HK-2 (cell line): ENCODE measurements at regions not wholly inside any gene's neighbourhood (a gene's known extent, or its start where the extent isn't known, plus 50 kb on each side); places are given as distances from the start of the nearest gene placed in this dataset.
"Not testable (repeated sequence)": the region's sequence is repeated elsewhere in the genome, so short reads cannot be mapped to it uniquely, and the experiment has no call there.

Experiments
- DNase-seq: peaks from one replicate; pipeline ENCODE4 v3.0.0-alpha.2; 2018; ENCODE audit not compliant: unreplicated experiment

DNA sequence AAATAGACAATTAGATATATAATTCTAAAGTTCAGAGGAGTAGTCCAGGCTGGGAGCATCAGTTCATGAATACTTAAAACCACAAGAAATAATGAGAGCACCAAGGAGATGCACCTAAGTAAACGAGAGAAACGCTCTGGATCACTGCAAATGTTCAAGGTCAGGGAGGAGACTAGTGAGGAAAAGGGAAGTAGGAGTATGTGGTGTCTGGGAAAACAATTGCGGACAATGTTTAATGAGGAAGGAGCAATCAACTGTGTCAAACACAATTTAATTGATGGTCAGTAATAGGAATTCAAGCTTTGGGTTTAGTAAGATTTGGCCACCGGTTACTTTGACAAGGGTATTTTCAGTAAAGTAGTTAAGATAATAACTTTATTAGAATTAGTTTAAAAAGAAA is 652.2 kb downstream of the DACH1 start:
- DNase-seq, result no peak

GRCh38 chr13:71214357-71214756 is 652.6 kb downstream of the DACH1 start:
- DNase-seq, result no peak

GRCh38 chr13:71213252-71213821 is 653.7 kb downstream of the DACH1 start:
- DNase-seq, result no peak

- DNase-seq, result no peak
These were observed 656.1 kb downstream of the DACH1 start for GRCh38 chr13:71210861-71211260.

GRCh38 chr13:71209217-71209616 is 657.8 kb downstream of the DACH1 start:
- DNase-seq, result no peak

- DNase-seq, result not testable (repeated sequence)
These were observed 682.4 kb downstream of the DACH1 start for GRCh38 chr13:71184583-71184982.

- not testable (repeated sequence) for DNase-seq
These were observed 683.7 kb downstream of the DACH1 start for GRCh38 chr13:71183352-71183751.

GRCh38 chr13:71171740-71172139 is 695.3 kb downstream of the DACH1 start:
- no peak for DNase-seq

- no peak for DNase-seq
These were observed 697.8 kb downstream of the DACH1 start for GRCh38 chr13:71169180-71169579.

DNA sequence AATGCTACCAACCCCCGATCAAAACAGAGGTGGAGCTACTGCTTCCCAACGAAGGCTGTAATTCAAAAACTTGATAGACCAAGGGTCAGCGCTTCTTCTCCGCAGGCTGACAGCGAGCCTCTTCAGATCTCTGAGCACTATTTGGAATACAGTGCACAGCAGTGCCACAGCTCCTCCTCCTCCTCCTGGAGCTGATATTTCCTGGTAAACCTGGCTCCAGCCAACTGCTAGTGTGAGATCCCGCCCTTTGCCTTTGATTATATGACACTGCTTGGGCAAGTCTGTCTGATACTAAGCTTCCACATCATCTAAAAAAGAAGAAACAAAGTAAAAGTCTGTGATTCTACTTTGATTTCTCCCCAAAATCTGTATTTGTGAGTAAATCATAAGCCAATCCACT is 710.5 kb downstream of the DACH1 start:
- no peak for DNase-seq

- no peak for DNase-seq
These were observed 717.3 kb downstream of the DACH1 start for GRCh38 chr13:71149498-71150363.

DNA sequence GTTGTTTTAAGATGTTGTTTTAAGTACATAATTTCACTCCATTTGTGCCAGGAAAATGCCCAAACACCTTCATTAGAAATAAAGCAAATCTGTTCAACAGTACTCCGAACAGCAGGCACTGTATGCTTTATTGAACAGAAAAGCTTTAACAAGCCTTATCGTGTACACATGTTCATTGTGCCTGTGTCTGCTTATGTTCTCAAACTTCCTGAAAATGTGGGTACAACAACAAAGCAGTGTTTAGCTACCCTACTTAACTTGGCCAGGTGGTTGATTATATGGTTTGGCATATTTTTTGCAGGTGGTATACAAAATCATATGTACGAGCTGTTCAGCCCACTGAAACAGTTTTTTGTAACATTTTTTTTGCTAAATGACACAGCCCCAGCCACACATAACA is 718.0 kb downstream of the DACH1 start:
- DNase-seq, result no peak

- no peak for DNase-seq
These were observed 718.6 kb downstream of the DACH1 start for GRCh38 chr13:71148396-71148795.

GRCh38 chr13:71144883-71145282 is 722.1 kb downstream of the DACH1 start:
- DNase-seq, result no peak

- no peak for DNase-seq
These were observed 729.9 kb downstream of the DACH1 start for GRCh38 chr13:71137101-71137500.

DNA sequence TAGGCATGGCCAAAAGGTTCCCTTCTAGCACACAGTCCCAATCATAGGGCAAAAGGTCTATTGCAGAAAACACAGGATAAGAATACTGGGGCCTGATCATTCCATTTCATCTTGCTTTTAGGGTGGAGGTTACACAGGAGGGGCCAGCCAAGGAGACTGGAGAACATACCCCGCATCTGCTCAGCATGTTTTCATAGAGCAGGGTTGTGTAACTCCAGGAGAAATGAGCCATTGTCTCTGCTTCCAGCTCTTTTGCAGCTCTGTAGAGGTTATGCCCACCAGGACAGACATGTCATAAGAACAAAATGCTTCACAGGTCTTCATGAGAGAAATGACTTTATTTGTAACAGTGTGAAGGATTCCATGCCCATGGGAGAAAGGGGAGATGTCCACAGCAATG is 742.8 kb downstream of the DACH1 start:
- DNase-seq, result no peak

GRCh38 chr13:71118779-71119364 is 748.1 kb downstream of the DACH1 start:
- no peak for DNase-seq

GRCh38 chr13:71117920-71118319 is 749.1 kb downstream of the DACH1 start:
- DNase-seq, result no peak

- no peak for DNase-seq
These were observed 751.7 kb downstream of the DACH1 start for GRCh38 chr13:71115301-71115700.

GRCh38 chr13:71096421-71096820 is 770.6 kb downstream of the DACH1 start:
- no peak for DNase-seq

- DNase-seq, result no peak
These were observed 776.0 kb downstream of the DACH1 start for GRCh38 chr13:71090990-71091389.

GRCh38 chr13:71089056-71089455 is 777.9 kb downstream of the DACH1 start:
- DNase-seq, result no peak

GRCh38 chr13:71087432-71087831 is 779.6 kb downstream of the DACH1 start:
- DNase-seq, result no peak
